A673 (cell line): ENCODE measurements at regions not wholly inside any gene's neighbourhood (a gene's known extent, or its start where the extent isn't known, plus 50 kb on each side); places are given as distances from the start of the nearest gene placed in this dataset.

Experiments used
- CTCF ChIP-seq: fragments of 300-800, 200-600 bp; sonication (generic); conservative IDR thresholded peaks from 2 replicates; pipeline ENCODE4 v1.5.1; 2017; ENCODE audit warnings: low read depth, mild to moderate bottlenecking, antibody characterized with exemption, low read length, moderate library complexity, mixed read lengths
- EZH2 ChIP-seq: fragments of 200-600 bp; sonication (generic); IDR thresholded peaks from 2 replicates; pipeline ENCODE4 v1.6.1; 2017; ENCODE audit warnings: borderline replicate concordance, low read depth, mild to moderate bottlenecking, mixed read lengths, antibody characterized with exemption, low read length; ENCODE audit not compliant: poor library complexity, severe bottlenecking

DNA sequence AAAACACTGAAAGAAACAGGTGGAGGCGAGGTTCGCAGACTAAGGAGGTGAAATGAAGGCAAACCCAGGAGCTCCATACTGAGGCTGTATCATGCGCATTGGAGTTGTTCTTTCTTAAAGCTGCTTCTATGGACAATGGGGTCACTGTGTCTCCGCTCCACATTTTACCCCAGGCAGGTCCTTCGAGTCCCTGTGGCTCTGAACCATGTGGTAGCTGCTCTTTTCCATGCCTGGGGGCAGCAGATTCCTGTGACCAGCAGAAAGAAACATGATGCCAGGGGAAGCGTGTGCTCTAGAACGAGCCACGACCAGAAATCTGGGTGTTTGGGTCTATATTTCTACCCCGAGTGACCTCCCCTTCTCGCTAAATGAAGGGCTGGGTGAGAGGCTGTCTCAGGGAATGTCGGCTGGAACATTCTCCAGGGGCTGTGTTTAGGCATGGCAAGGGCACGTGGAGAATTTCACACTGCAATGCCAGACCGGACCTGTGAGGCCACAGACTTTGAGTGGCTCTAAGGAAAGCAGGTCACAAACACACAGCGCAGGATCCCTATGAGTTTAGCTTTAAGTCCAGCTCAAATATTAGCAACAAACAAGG lies 95.7 kb upstream of the IRS2 start:
- TF ChIP-seq CTCF (no peak), EZH2 (no peak)
